Chondrocyte (in vitro differentiated cells): ENCODE measurements at regions not wholly inside any gene's neighbourhood (a gene's known extent, or its start where the extent isn't known, plus 50 kb on each side); places are given as distances from the start of the nearest gene placed in this dataset.

Experiments used
- DNase-seq: peaks from one replicate; pipeline ENCODE4 v3.0.0; 2021; ENCODE audit warnings: mixed read lengths, low spot score
- H3K27ac Mint-ChIP-seq: one replicate; pipeline ENCODE4 v1.8.0; 2021; ENCODE audit warnings: mild to moderate bottlenecking, moderate library complexity, mixed read lengths; ENCODE audit not compliant: unreplicated experiment
- H3K27me3 Mint-ChIP-seq: 2 replicates; pipeline ENCODE4 v1.8.0; 2021; ENCODE audit warnings: low read depth, mixed read lengths
- H3K36me3 Mint-ChIP-seq: 2 replicates; pipeline ENCODE4 v1.8.0; 2021; ENCODE audit warnings: low read depth, mixed read lengths
- H3K4me1 Mint-ChIP-seq: 2 replicates; pipeline ENCODE4 v1.8.0; 2021; ENCODE audit warnings: low read depth, mild to moderate bottlenecking, mixed read lengths
- H3K4me3 Mint-ChIP-seq: one replicate; pipeline ENCODE4 v1.8.0; 2021; ENCODE audit warnings: mild to moderate bottlenecking, moderate library complexity, mixed read lengths; ENCODE audit not compliant: unreplicated experiment
- H3K9me3 Mint-ChIP-seq: 2 replicates; pipeline ENCODE4 v1.8.0; 2021; ENCODE audit warnings: low read depth, mixed read lengths
- CTCF ChIP-seq: fragments of 200-600 bp; sonication (generic); IDR thresholded peaks from 2 replicates; pipeline ENCODE4 v1.5.0; 2021; ENCODE audit warnings: antibody characterized with exemption, mild to moderate bottlenecking, moderate library complexity

GRCh38 chr14:61602003-61602732 lies 93.1 kb upstream of the HIF1A start:
- Mint-ChIP-seq H3K9me3 (no peaks in the 10 kb centered on the region), H3K4me1 (peaks cover 69% of the 10 kb centered on the region), H3K36me3 (no peaks in the 10 kb centered on the region), H3K27me3 (no peaks in the 10 kb centered on the region), H3K27ac (peak overlapping the region; percentile 63), H3K4me3 (peak overlapping the region; percentile 37)
- no peak for DNase-seq
- TF ChIP-seq CTCF: no peak

GRCh38 chr14:61602733-61603077 lies 92.6 kb upstream of the HIF1A start:
- DNase-seq: no peak
- TF ChIP-seq CTCF: no peak
- H3K4me3 Mint-ChIP-seq: peak overlapping the region; percentile 37
- H3K9me3 Mint-ChIP-seq: no peaks in the 10 kb centered on the region
- H3K36me3 Mint-ChIP-seq: no peaks in the 10 kb centered on the region
- peaks cover 69% of the 10 kb centered on the region for H3K4me1 Mint-ChIP-seq
- no peaks in the 10 kb centered on the region for H3K27me3 Mint-ChIP-seq
- no peak overlapping the region for H3K27ac Mint-ChIP-seq

- Mint-ChIP-seq H3K27me3 (no peaks in the 10 kb centered on the region), H3K4me3 (no peak overlapping the region), H3K27ac (no peak overlapping the region), H3K4me1 (peaks cover 69% of the 10 kb centered on the region), H3K9me3 (no peaks in the 10 kb centered on the region), H3K36me3 (no peaks in the 10 kb centered on the region)
- TF ChIP-seq CTCF: no peak
- DNase-seq: no peak
Measured at GRCh38 chr14:61603736-61604135, 91.6 kb upstream of the HIF1A start.

GRCh38 chr14:61607570-61608244 lies 87.6 kb upstream of the HIF1A start:
- DNase-seq: no peak
- Mint-ChIP-seq H3K27ac (peak overlapping the region; percentile 91), H3K36me3 (no peaks in the 10 kb centered on the region), H3K4me3 (no peak overlapping the region), H3K9me3 (no peaks in the 10 kb centered on the region), H3K27me3 (no peaks in the 10 kb centered on the region), H3K4me1 (peaks cover 82% of the 10 kb centered on the region)
- peak; percentile 39 for TF ChIP-seq CTCF

- no peak overlapping the region for H3K4me3 Mint-ChIP-seq
- no peak for TF ChIP-seq CTCF
- peak overlapping the region; percentile 91 for H3K27ac Mint-ChIP-seq
- H3K27me3 Mint-ChIP-seq: no peaks in the 10 kb centered on the region
- H3K9me3 Mint-ChIP-seq: no peaks in the 10 kb centered on the region
- no peaks in the 10 kb centered on the region for H3K36me3 Mint-ChIP-seq
- H3K4me1 Mint-ChIP-seq: peaks cover 81% of the 10 kb centered on the region
- DNase-seq: no peak
Measured at GRCh38 chr14:61608245-61609165, 86.8 kb upstream of the HIF1A start.
